Epithelial cell of esophagus (primary cell): ENCODE measurements at regions not wholly inside any gene's neighbourhood (a gene's known extent, or its start where the extent isn't known, plus 50 kb on each side); places are given as distances from the start of the nearest gene placed in this dataset.

Experiments used
- DNase-seq: peaks from one replicate; pipeline ENCODE4 v3.0.0; 2010; ENCODE audit warnings: low read depth
- H3K4me3 ChIP-seq: 2 replicates; pipeline ENCODE4 v1.5.1; 2011; ENCODE audit warnings: mild to moderate bottlenecking, low read length, control low read depth
- TF ChIP-seq, protein P1 (sequence below): IDR thresholded peaks from 2 replicates; pipeline ENCODE4 v1.5.1; 2011; ENCODE audit warnings: low read depth, mild to moderate bottlenecking, low read length, control low read depth, inconsistent platforms; ENCODE audit not compliant: insufficient read depth; ENCODE audit errors: missing control alignments

DNA sequence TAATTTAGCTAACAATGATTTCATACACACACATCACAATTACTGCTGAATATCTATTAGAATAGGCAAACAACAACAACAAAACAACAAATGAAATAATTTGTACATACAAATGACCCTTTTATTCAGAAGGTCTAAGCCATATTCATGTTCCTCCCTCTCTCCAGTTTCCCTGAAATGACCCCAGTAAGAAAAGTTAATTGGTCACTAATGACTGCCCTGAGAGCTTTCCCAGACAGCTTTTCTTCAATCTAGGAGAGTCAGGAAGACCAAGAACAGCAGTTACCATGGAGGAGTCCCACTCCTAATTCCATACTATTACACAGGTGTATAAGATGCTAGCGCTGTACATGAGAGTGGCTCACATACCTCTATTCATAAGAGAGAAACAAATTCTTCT, 121.2 kb upstream of the GRIP1 start:
- TF ChIP-seq, protein P1, sequence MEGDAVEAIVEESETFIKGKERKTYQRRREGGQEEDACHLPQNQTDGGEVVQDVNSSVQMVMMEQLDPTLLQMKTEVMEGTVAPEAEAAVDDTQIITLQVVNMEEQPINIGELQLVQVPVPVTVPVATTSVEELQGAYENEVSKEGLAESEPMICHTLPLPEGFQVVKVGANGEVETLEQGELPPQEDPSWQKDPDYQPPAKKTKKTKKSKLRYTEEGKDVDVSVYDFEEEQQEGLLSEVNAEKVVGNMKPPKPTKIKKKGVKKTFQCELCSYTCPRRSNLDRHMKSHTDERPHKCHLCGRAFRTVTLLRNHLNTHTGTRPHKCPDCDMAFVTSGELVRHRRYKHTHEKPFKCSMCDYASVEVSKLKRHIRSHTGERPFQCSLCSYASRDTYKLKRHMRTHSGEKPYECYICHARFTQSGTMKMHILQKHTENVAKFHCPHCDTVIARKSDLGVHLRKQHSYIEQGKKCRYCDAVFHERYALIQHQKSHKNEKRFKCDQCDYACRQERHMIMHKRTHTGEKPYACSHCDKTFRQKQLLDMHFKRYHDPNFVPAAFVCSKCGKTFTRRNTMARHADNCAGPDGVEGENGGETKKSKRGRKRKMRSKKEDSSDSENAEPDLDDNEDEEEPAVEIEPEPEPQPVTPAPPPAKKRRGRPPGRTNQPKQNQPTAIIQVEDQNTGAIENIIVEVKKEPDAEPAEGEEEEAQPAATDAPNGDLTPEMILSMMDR: no peak
- no peak for DNase-seq
- H3K4me3 ChIP-seq: no peak overlapping the region

DNA sequence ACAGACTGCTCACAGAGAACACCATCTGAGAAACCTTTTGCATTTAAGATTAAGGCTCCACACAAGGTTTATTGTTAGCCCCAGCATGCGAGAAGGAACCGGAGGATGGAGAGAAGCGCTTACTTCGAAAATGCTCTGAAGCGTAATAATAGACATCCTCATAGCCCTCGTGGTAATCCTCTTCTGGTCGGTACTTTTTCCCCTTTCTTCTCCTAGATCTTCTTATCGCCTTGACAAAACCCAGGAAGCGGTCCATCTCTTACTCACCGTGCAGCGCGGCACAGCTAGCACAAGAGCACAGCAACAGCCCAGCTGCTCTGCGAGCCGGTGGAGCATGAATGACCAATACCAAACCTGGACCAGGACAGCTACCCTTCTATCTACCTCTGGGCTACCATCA, 125.1 kb upstream of the GRIP1 start:
- DNase-seq: no peak
- no peak overlapping the region for H3K4me3 ChIP-seq

DNA sequence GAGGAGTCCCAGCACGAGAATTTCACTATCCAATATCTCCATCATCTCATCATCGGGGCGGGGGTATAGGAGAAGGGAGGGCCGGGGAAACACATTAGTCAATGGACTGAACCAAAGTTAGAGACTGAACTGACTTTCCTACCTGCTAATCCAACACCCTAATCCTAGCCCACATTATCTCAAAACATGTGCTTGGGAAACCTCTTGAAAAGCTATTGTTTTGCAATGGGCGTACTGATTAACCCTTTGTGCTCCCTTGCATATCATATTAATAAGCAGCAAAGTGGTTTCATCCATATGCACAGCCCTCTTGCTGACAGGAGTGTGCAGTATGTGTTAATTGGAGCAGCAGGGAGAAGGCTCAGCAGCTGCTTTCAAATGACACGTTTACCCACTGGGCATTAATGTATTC, 125.7 kb upstream of the GRIP1 start:
- TF ChIP-seq, protein P1: no peak
- no peak overlapping the region for H3K4me3 ChIP-seq
- DNase-seq: no peak

More for the DNA sequence above, 125.1 kb upstream of the GRIP1 start:
- TF ChIP-seq, protein P1: no peak

DNA sequence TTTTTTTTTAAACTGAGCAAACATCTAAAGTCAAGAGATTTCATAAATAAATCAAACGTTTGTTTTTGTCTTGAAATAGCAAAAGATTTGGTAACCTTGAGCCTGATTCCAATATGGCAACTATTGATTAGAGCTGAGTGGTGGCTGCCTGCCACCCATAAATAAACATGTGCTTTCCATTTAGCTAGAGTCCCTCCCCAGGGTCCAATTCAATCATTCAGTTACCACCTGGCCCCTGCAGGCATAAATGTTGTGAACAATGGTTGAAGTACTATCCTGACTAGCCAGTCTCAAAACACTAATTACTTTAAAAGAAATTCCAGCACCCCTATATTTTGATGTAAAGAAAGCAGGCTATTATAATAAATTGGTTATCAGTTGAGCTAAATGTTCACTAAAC, 129.7 kb upstream of the GRIP1 start:
- TF ChIP-seq, protein P1: no peak
- no peak for DNase-seq
- H3K4me3 ChIP-seq: no peak overlapping the region

DNA sequence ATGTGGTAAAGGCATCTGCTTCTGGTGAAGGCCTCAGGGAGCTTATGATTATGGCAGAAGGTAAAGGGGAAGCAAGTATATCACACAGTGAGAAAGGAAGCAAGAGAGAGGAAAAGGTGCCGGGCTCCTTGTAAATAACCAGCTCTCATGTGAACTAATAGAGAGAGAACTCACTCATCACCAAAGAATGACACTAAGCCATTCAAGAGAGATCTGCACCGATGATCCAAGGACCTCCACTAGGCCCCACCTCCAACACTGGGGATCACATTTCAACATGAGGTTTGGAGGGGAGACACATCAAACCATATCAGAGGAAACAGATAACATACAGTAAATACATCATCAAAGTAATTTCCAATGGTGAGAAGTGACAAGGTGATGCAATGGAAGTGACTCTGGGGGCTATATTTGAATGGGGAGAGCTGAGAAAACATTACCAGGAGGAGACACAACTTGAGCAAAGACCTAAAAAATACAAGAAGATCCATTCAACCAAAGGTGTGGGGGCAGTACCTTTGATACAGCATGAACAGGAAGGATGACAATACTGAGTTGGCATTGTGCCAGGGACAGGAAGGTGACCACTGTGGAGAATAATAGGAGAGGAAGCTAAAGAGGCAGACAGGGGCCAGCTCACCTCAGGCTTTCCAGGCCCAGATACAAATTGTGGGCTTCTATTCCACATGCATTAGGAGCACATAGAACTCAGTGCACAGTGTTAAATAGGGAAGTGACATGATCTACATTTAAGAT, 134.4 kb upstream of the GRIP1 start:
- TF ChIP-seq, protein P1: no peak
- no peak overlapping the region for H3K4me3 ChIP-seq
- peak; percentile 62 for DNase-seq

DNA sequence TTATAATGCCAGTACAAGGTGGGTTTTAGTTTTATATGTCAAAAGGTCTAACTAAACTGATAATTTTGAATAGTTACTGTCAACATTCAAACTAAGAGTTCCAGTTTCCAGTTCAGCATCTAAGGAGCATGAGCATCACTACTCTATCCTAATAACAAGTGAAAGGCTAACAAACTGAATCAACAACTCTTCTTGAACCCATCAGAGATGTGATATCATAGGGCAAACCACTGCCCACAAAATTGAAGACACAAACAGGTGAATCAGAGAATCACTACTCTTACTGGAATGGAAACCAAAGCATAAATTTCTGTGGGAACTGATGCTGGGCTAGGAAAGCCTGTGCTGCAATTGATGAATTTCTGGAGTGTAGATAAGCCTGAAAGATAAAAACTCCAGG, 140.7 kb upstream of the GRIP1 start:
- no peak overlapping the region for H3K4me3 ChIP-seq
- TF ChIP-seq, protein P1: no peak
- DNase-seq: no peak

DNA sequence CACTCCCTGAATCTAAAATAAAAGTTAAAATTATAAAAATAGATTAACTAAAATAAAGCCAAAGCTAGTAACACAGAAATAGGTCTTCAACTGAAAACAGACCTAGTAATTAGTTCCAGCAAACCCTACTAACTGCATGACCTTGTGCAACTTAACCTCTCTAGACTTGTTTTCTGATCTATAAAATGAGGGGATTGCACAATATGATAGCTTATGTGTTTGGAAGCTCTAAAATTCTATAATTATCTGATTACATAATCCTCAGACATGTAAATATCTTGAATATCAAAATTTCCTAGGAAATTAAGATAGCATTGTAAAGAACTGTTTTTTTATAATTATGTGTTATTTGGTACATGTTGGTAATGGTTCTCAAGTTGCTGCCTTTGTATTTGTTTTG, 144.1 kb upstream of the GRIP1 start:
- TF ChIP-seq, protein P1: no peak
- no peak overlapping the region for H3K4me3 ChIP-seq
- DNase-seq: no peak
